LNCaP clone FGC (cell line): ENCODE measurements at regions not wholly inside any gene's neighbourhood (a gene's known extent, or its start where the extent isn't known, plus 50 kb on each side); places are given as distances from the start of the nearest gene placed in this dataset.

Experiments
- DNase-seq: peaks from one replicate; pipeline ENCODE4 v3.0.0-alpha.2; 2011; ENCODE audit warnings: low read depth
- H3K4me3 ChIP-seq: 2 replicates; pipeline ENCODE4 v1.5.1; 2011; ENCODE audit warnings: mild to moderate bottlenecking, low read depth, low read length, control low read depth
- CTCF ChIP-seq: IDR thresholded peaks from 2 replicates; pipeline ENCODE4 v1.5.1; 2012; ENCODE audit warnings: mild to moderate bottlenecking; ENCODE audit not compliant: control insufficient read depth, insufficient read depth; ENCODE audit errors: extremely low read depth

- no peak overlapping the region for H3K4me3 ChIP-seq
- DNase-seq: no peak
- TF ChIP-seq CTCF: no peak
Observed at GRCh38 chr6:14354919-14355572, 237.5 kb downstream of the CD83 start.

GRCh38 chr6:14359438-14359837 lies 241.9 kb downstream of the CD83 start:
- no peak for TF ChIP-seq CTCF
- no peak overlapping the region for H3K4me3 ChIP-seq
- no peak for DNase-seq

- DNase-seq: no peak
- no peak for TF ChIP-seq CTCF
Observed at GRCh38 chr6:14360565-14360964, 243.0 kb downstream of the CD83 start.

GRCh38 chr6:14361297-14361696 lies 243.7 kb downstream of the CD83 start:
- no peak overlapping the region for H3K4me3 ChIP-seq
- no peak for DNase-seq
- TF ChIP-seq CTCF: no peak

More at GRCh38 chr6:14360565-14360964, 243.0 kb downstream of the CD83 start:
- no peak overlapping the region for H3K4me3 ChIP-seq

- no peak for DNase-seq
- no peak overlapping the region for H3K4me3 ChIP-seq
- no peak for TF ChIP-seq CTCF
Observed at GRCh38 chr6:14361956-14362587, 244.5 kb downstream of the CD83 start.

GRCh38 chr6:14364370-14364769 lies 246.8 kb downstream of the CD83 start:
- no peak overlapping the region for H3K4me3 ChIP-seq
- DNase-seq: no peak
- TF ChIP-seq CTCF: no peak

GRCh38 chr6:14365393-14365792 lies 247.8 kb downstream of the CD83 start:
- TF ChIP-seq CTCF: no peak
- no peak for DNase-seq
- H3K4me3 ChIP-seq: no peak overlapping the region
